MCF 10A (cell line): ENCODE measurements at regions not wholly inside any gene's neighbourhood (a gene's known extent, or its start where the extent isn't known, plus 50 kb on each side); places are given as distances from the start of the nearest gene placed in this dataset.

Experiments used
- BruUV-seq: library from RNA; stranded (reverse); fragments of 400-500 nt; replicated peaks from 2 replicates; lab custom pipeline; 2021; lab: Mats Ljungman, UMichigan
- CTCF ChIA-PET: fragments of 300-600 bp; sonication (Branson Sonifier 250); formaldehyde crosslinking; extraction: SDS; loops from one replicate; lab custom pipeline; 2021; ENCODE audit warnings: antibody characterized with exemption, inconsistent platforms; lab: Yijun Ruan, JAX
- POLR2A ChIA-PET: fragments of 300-600, 350-650 bp; sonication (Branson Sonifier 250); formaldehyde crosslinking; extraction: SDS; loops from one replicate; lab custom pipeline; 2020; ENCODE audit warnings: antibody characterized with exemption, inconsistent platforms; lab: Yijun Ruan, JAX
- DNase-seq: peaks from one replicate; pipeline ENCODE4 v3.0.0-alpha.2; 2018; ENCODE audit not compliant: unreplicated experiment
- H3K27ac Mint-ChIP-seq: one replicate; pipeline ENCODE4 v1.8.0; 2022; ENCODE audit warnings: mild to moderate bottlenecking, low read depth, mixed read lengths; ENCODE audit not compliant: unreplicated experiment
- H3K27me3 Mint-ChIP-seq: one replicate; pipeline ENCODE4 v1.8.0; 2022; ENCODE audit warnings: mixed read lengths; ENCODE audit not compliant: insufficient read depth, unreplicated experiment
- H3K36me3 Mint-ChIP-seq: one replicate; pipeline ENCODE4 v1.8.0; 2022; ENCODE audit warnings: mild to moderate bottlenecking, moderate library complexity, mixed read lengths; ENCODE audit not compliant: insufficient read depth, unreplicated experiment
- H3K4me1 Mint-ChIP-seq: one replicate; pipeline ENCODE4 v1.8.0; 2022; ENCODE audit warnings: mixed read lengths; ENCODE audit not compliant: insufficient read depth, unreplicated experiment
- H3K4me3 Mint-ChIP-seq: one replicate; pipeline ENCODE4 v1.8.0; 2022; ENCODE audit warnings: mild to moderate bottlenecking, moderate library complexity, mixed read lengths; ENCODE audit not compliant: unreplicated experiment
- H3K9me3 Mint-ChIP-seq: one replicate; pipeline ENCODE4 v1.8.0; 2022; ENCODE audit warnings: mixed read lengths; ENCODE audit not compliant: unreplicated experiment
- intact Hi-C: fragments of 100-400 bp; cut with micrococcal nuclease; formaldehyde crosslinking; loops from 2 replicates; pipeline ENCODE4 v1.14.1; 2022
- TF ChIP-seq, protein P1 (sequence below): fragments of 200-600 bp; IDR thresholded peaks from one replicate; pipeline ENCODE4 v1.8.0; 2022; ENCODE audit warnings: antibody characterized with exemption, mild to moderate bottlenecking; ENCODE audit not compliant: unreplicated experiment

GRCh38 chr1:226798427-226799411 lies 59.6 kb upstream of the ITPKB start:
- DNase-seq, result no peak
- intact Hi-C loops, result no loop called here
- TF ChIP-seq, protein P1, sequence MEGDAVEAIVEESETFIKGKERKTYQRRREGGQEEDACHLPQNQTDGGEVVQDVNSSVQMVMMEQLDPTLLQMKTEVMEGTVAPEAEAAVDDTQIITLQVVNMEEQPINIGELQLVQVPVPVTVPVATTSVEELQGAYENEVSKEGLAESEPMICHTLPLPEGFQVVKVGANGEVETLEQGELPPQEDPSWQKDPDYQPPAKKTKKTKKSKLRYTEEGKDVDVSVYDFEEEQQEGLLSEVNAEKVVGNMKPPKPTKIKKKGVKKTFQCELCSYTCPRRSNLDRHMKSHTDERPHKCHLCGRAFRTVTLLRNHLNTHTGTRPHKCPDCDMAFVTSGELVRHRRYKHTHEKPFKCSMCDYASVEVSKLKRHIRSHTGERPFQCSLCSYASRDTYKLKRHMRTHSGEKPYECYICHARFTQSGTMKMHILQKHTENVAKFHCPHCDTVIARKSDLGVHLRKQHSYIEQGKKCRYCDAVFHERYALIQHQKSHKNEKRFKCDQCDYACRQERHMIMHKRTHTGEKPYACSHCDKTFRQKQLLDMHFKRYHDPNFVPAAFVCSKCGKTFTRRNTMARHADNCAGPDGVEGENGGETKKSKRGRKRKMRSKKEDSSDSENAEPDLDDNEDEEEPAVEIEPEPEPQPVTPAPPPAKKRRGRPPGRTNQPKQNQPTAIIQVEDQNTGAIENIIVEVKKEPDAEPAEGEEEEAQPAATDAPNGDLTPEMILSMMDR, result no peak
- no peaks in the 10 kb centered on the region for H3K9me3 Mint-ChIP-seq
- peaks cover 8% of the 10 kb centered on the region for H3K27me3 Mint-ChIP-seq
- ChIA-PET POLR2A (interaction anchor here (1.7 kb wide), 1 partner anchor 16 kb away, joined by 11 read pairs; no protein-coding TSS in a partner anchor), CTCF (interaction anchor here (1.3 kb wide), 1 partner anchor 16 kb away, joined by 6 read pairs; no protein-coding TSS in a partner anchor)
- no TSS peak for BruUV-seq
- H3K4me3 Mint-ChIP-seq, result no peak overlapping the region
- no peaks in the 10 kb centered on the region for H3K36me3 Mint-ChIP-seq
- peak overlapping the region; percentile 32 for H3K27ac Mint-ChIP-seq
- no peaks in the 10 kb centered on the region for H3K4me1 Mint-ChIP-seq

DNA sequence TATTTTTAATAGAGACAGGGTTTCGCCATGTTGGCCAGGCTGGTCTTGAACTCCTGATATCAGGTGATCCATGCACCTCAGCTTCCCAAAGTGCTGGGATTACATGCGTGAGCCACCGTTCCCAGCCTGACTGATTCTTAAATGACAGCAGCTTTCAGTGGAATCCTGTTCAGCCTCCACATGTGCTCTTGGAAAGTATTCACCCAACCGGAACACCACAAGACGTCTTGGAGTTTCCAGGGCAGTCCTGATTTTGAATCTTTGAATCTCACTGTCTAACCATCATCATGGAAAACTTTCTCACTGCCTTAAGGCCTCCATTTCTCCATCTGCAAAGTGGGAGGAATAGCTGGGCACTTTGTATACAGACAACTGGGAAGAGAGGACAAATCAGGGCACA lies 58.1 kb upstream of the ITPKB start:
- H3K27me3 Mint-ChIP-seq, result peaks cover 14% of the 10 kb centered on the region
- intact Hi-C loops, result no loop called here
- H3K4me3 Mint-ChIP-seq, result no peak overlapping the region
- ChIA-PET POLR2A (interaction anchor here (0.7 kb wide), 1 partner anchor 155 kb away, joined by 3 read pairs; no protein-coding TSS in a partner anchor), CTCF (interaction anchor here (1.3 to 1.5 kb wide), 2 partner anchors 13 to 110 kb away, joined by 3 read pairs; no protein-coding TSS in a partner anchor)
- no peak for DNase-seq
- no TSS peak for BruUV-seq
- no peaks in the 10 kb centered on the region for H3K36me3 Mint-ChIP-seq
- no peaks in the 10 kb centered on the region for H3K9me3 Mint-ChIP-seq
- TF ChIP-seq, protein P1, result no peak
- no peaks in the 10 kb centered on the region for H3K4me1 Mint-ChIP-seq
- no peak overlapping the region for H3K27ac Mint-ChIP-seq

DNA sequence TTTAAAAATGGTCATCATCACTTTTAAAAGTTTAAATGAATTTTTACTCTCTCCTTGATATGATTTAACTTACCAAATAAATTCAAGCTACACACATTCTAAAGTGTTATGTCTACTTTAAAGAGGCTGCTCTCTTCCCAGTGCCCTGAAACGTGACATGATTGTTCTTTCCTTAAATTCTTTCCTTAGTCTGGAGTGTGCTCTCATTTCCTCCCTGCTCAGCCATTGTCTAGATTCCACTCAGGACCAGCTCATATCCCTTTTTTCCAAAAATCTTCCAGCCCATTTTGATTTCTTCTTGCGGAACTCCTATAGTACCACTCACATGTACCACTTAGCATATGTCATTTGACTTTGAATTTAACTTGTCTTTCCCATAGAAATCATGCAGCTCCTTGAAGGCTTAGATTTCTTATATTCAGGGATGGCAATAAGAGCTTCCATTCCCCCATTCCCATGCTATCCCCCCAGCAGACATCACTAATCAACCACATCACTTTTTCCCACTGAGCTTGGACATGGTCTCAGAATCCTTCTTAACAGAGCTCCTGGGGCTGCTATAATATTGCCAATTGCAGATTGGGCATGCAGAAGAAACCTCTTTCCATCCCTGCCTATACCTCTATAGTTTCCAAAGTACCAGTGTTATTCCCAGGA lies 54.7 kb upstream of the ITPKB start:
- H3K36me3 Mint-ChIP-seq, result no peaks in the 10 kb centered on the region
- peaks cover 14% of the 10 kb centered on the region for H3K27me3 Mint-ChIP-seq
- ChIA-PET CTCF (interaction anchor here (0.6 to 1.0 kb wide), 6 partner anchors 21 to 1428 kb away, joined by 3 to 5 read pairs (median 4); no protein-coding TSS in a partner anchor), POLR2A (interaction anchor here (0.6 to 3.2 kb wide), 9 partner anchors 9 to 449 kb away, joined by 3 to 13 read pairs (median 6); no protein-coding TSS in a partner anchor)
- no peaks in the 10 kb centered on the region for H3K4me1 Mint-ChIP-seq
- intact Hi-C loops, result no loop called here
- DNase-seq, result no peak
- no peak overlapping the region for H3K27ac Mint-ChIP-seq
- no peaks in the 10 kb centered on the region for H3K9me3 Mint-ChIP-seq
- no peak overlapping the region for H3K4me3 Mint-ChIP-seq
- no TSS peak for BruUV-seq
- TF ChIP-seq, protein P1, result no peak

DNA sequence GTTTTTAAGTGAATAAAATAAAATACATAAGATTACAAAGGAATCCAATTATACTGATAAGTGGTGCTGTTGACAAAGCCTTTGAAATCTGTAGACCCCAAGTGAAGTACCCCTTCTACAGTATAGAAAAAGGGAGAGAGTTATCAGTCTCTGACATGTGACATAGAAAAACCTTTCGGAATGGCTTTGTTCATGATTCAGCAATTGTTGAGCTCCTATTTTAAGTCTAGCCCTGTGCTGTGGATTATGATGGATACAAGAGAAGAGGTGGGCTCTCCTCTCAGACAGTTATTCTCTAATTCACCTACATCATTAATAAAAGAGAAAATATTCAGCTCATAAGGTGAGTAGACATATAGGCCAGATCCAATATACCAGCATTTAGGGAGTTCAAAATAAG lies 53.3 kb upstream of the ITPKB start:
- no peak for DNase-seq
- TF ChIP-seq, protein P1, result no peak
- intact Hi-C loops, result no loop called here
- Mint-ChIP-seq H3K27me3 (peaks cover 14% of the 10 kb centered on the region), H3K27ac (no peak overlapping the region), H3K9me3 (no peaks in the 10 kb centered on the region), H3K4me1 (no peaks in the 10 kb centered on the region), H3K4me3 (no peak overlapping the region), H3K36me3 (no peaks in the 10 kb centered on the region)
- CTCF ChIA-PET, result interaction anchor here (0.6 to 1.4 kb wide), 5 partner anchors 21 to 244 kb away, joined by 3 to 4 read pairs (median 3); no protein-coding TSS in a partner anchor
- BruUV-seq, result no TSS peak
- POLR2A ChIA-PET, result interaction anchor here (1.0 to 3.2 kb wide), 3 partner anchors 8 to 90 kb away, joined by 3 to 13 read pairs (median 3); no protein-coding TSS in a partner anchor
